Activated CD8-positive, alpha-beta memory T cell treated with anti-CD3 and anti-CD28 coated beads, Interleukin-2, amount 10 ng/mL, durations not matched to agents 7 days and 5 days (primary cell): ENCODE measurements at regions not wholly inside any gene's neighbourhood (a gene's known extent, or its start where the extent isn't known, plus 50 kb on each side); places are given as distances from the start of the nearest gene placed in this dataset.

Experiments
- ATAC-seq: fragments of 150-1000 bp; cut with Tn5 transposase; one replicate; pipeline ENCODE4 v1.10.0; 2021; ENCODE audit warnings: moderate library complexity
- CTCF ChIA-PET: fragments of 350-600 bp; sonication (Branson Sonifier 250); formaldehyde crosslinking; loops from one replicate; lab custom pipeline; 2021; ENCODE audit warnings: antibody characterized with exemption; lab: Charles Lee
- DNase-seq: peaks from one replicate; pipeline ENCODE4 v3.0.0-alpha.2; 2020
- H3K27ac Mint-ChIP-seq: one replicate; pipeline ENCODE4 v1.8.0; 2021; ENCODE audit warnings: mild to moderate bottlenecking, mixed read lengths
- H3K27me3 Mint-ChIP-seq: one replicate; pipeline ENCODE4 v1.8.0; 2021; ENCODE audit warnings: mixed read lengths
- H3K36me3 Mint-ChIP-seq: one replicate; pipeline ENCODE4 v1.8.0; 2021; ENCODE audit warnings: mild to moderate bottlenecking, mixed read lengths
- H3K4me1 Mint-ChIP-seq: one replicate; pipeline ENCODE4 v1.8.0; 2021; ENCODE audit warnings: mixed read lengths
- H3K4me3 Mint-ChIP-seq: one replicate; pipeline ENCODE4 v1.8.0; 2021; ENCODE audit warnings: mild to moderate bottlenecking, moderate library complexity, mixed read lengths
- H3K9me3 Mint-ChIP-seq: one replicate; pipeline ENCODE4 v1.8.0; 2022; ENCODE audit warnings: low read depth, mixed read lengths

DNA sequence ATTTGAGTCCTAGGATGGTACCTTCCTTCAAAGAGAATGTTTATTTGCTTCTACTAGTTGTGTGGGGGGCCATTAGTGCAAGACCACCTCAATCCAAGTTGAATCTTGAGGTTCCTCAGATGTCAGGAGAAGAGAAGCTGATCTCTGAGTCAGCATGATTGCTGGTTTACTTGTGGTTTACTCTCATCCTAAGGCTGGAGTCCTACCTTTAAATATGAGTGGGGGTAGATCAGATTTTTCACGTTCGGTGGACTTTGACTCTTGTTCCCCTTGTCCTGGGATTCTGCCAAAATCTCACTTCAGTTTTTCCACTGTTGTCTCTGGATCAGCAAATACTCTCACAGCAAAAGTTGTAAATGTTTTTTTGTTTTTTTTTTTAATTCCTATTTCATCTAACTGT is 84.6 kb upstream of the F13A1 start:
- DNase-seq (no peak), ATAC-seq (no peak)
- CTCF ChIA-PET: no interaction called here
- Mint-ChIP-seq H3K36me3 (no peaks in the 10 kb centered on the region), H3K27ac (no peak overlapping the region), H3K4me1 (no peaks in the 10 kb centered on the region), H3K27me3 (peaks cover 18% of the 10 kb centered on the region), H3K4me3 (no peak overlapping the region), H3K9me3 (no peaks in the 10 kb centered on the region)

DNA sequence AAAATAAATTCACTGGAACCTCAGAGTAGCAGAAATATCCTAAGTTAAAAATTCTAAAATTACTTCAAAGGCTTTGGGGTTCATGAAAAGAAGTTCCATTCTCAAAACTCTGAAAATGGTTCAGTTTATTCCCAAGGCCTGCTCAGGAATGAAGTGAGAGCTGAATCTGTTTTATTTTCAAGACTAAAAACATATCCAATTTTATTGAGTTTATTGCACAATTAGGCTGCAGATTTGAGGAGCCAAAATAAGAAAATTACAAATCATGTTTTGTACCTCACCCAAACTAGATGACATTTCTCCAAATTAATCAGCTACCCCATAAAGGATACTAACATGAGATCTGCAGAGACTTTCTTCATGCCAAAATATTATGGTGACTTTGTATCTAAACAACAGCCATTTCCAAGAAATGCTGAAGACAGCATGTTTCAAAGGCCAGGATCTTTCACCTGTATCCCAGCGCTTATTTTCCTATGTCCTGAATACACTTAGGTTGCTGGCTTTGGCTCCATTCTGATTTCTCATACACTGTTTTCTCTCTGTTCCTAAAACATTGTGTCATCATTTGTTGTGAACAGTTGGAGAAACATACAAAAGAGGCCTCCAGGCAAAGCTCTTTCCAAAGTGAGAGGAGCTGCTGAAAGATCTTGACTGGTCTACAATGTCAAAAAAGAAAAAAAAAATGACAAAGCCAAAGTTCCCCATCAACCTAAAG is 85.7 kb upstream of the F13A1 start:
- H3K4me3 Mint-ChIP-seq: no peak overlapping the region
- no peaks in the 10 kb centered on the region for H3K36me3 Mint-ChIP-seq
- CTCF ChIA-PET: interaction anchor here (1.0 kb wide), 1 partner anchor 141 kb away, joined by 3 read pairs; no protein-coding TSS in a partner anchor
- DNase-seq: no peak
- H3K27ac Mint-ChIP-seq: no peak overlapping the region
- no peak for ATAC-seq
- peaks cover 17% of the 10 kb centered on the region for H3K27me3 Mint-ChIP-seq
- H3K9me3 Mint-ChIP-seq: no peaks in the 10 kb centered on the region
- no peaks in the 10 kb centered on the region for H3K4me1 Mint-ChIP-seq

DNA sequence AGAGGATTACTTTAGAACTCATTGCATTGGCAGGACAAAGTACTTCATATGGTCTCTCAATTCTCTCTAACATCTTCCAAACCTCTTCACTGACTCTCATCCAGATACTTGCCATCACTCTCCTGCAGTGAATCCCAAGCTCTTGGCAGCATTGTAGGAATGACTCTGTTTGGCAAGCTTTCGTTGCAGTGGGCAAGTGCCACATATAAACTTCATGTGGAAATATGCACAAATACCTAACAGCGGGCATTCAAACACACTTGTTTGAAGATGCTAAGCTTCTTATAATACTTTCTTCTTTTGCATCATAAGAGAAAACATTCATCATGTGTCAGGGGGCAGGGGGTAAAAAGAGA is 86.2 kb upstream of the F13A1 start:
- H3K9me3 Mint-ChIP-seq: no peaks in the 10 kb centered on the region
- no peak for DNase-seq
- H3K4me3 Mint-ChIP-seq: no peak overlapping the region
- no peak for ATAC-seq
- H3K27ac Mint-ChIP-seq: no peak overlapping the region
- H3K27me3 Mint-ChIP-seq: peaks cover 15% of the 10 kb centered on the region
- CTCF ChIA-PET: interaction anchor here (1.0 kb wide), 1 partner anchor 140 kb away, joined by 3 read pairs; no protein-coding TSS in a partner anchor
- H3K4me1 Mint-ChIP-seq: no peaks in the 10 kb centered on the region
- no peaks in the 10 kb centered on the region for H3K36me3 Mint-ChIP-seq

GRCh38 chr6:6407071-6407741 is 86.7 kb upstream of the F13A1 start:
- Mint-ChIP-seq H3K4me3 (no peak overlapping the region), H3K27ac (no peak overlapping the region), H3K27me3 (peaks cover 11% of the 10 kb centered on the region), H3K36me3 (no peaks in the 10 kb centered on the region), H3K4me1 (no peaks in the 10 kb centered on the region), H3K9me3 (no peaks in the 10 kb centered on the region)
- ATAC-seq (no peak), DNase-seq (no peak)
- CTCF ChIA-PET: interaction anchor here (1.0 kb wide), 1 partner anchor 140 kb away, joined by 3 read pairs; no protein-coding TSS in a partner anchor

GRCh38 chr6:6409397-6410030 is 89.1 kb upstream of the F13A1 start:
- Mint-ChIP-seq H3K9me3 (no peaks in the 10 kb centered on the region), H3K4me1 (no peaks in the 10 kb centered on the region), H3K36me3 (no peaks in the 10 kb centered on the region), H3K27ac (no peak overlapping the region), H3K27me3 (peaks cover 13% of the 10 kb centered on the region), H3K4me3 (no peak overlapping the region)
- CTCF ChIA-PET: no interaction called here
- no peak for ATAC-seq
- no peak for DNase-seq

- Mint-ChIP-seq H3K36me3 (no peaks in the 10 kb centered on the region), H3K4me3 (no peak overlapping the region), H3K9me3 (no peaks in the 10 kb centered on the region), H3K27ac (no peak overlapping the region), H3K4me1 (no peaks in the 10 kb centered on the region), H3K27me3 (peaks cover 13% of the 10 kb centered on the region)
- DNase-seq (no peak), ATAC-seq (no peak)
- CTCF ChIA-PET: no interaction called here
These were observed 90.7 kb upstream of the F13A1 start for GRCh38 chr6:6411115-6411514.

- CTCF ChIA-PET: no interaction called here
- Mint-ChIP-seq H3K4me1 (no peaks in the 10 kb centered on the region), H3K36me3 (no peaks in the 10 kb centered on the region), H3K27me3 (peaks cover 13% of the 10 kb centered on the region), H3K9me3 (no peaks in the 10 kb centered on the region), H3K27ac (no peak overlapping the region), H3K4me3 (no peak overlapping the region)
- no peak for ATAC-seq
- no peak for DNase-seq
These were observed 91.8 kb upstream of the F13A1 start for GRCh38 chr6:6412221-6412620.

GRCh38 chr6:6412700-6413099 is 92.2 kb upstream of the F13A1 start:
- no peaks in the 10 kb centered on the region for H3K36me3 Mint-ChIP-seq
- H3K27me3 Mint-ChIP-seq: peaks cover 13% of the 10 kb centered on the region
- DNase-seq (no peak), ATAC-seq (no peak)
- CTCF ChIA-PET: no interaction called here
- no peak overlapping the region for H3K4me3 Mint-ChIP-seq
- H3K27ac Mint-ChIP-seq: no peak overlapping the region
- H3K9me3 Mint-ChIP-seq: no peaks in the 10 kb centered on the region
- no peaks in the 10 kb centered on the region for H3K4me1 Mint-ChIP-seq

DNA sequence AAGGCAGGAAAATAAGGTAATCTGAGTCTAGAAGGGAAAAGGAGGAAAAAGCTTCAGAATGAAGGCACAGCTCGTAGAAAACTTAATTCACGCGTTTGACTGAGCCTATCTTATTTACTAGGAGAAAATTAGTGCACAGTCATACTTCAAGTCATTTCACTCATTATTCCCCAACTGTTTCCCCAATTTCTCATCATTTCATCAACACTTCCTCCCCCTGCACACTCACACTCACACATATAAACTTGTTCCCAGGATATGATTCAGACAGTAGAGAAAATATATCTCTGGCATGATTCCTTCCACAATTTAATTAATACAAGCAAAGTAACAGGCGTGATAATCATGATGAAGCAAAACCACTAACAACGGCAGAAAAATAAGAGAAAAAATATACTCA is 94.5 kb upstream of the F13A1 start:
- Mint-ChIP-seq H3K4me1 (no peaks in the 10 kb centered on the region), H3K9me3 (no peaks in the 10 kb centered on the region), H3K36me3 (no peaks in the 10 kb centered on the region), H3K4me3 (no peak overlapping the region), H3K27me3 (peaks cover 9% of the 10 kb centered on the region), H3K27ac (no peak overlapping the region)
- DNase-seq (no peak), ATAC-seq (no peak)
- CTCF ChIA-PET: no interaction called here

GRCh38 chr6:6417475-6417874 is 97.0 kb upstream of the F13A1 start:
- Mint-ChIP-seq H3K4me3 (no peak overlapping the region), H3K4me1 (no peaks in the 10 kb centered on the region), H3K9me3 (no peaks in the 10 kb centered on the region), H3K27me3 (peaks cover 6% of the 10 kb centered on the region), H3K36me3 (no peaks in the 10 kb centered on the region), H3K27ac (no peak overlapping the region)
- no peak for ATAC-seq
- CTCF ChIA-PET: no interaction called here
- no peak for DNase-seq

- Mint-ChIP-seq H3K36me3 (no peaks in the 10 kb centered on the region), H3K9me3 (no peaks in the 10 kb centered on the region), H3K27me3 (peaks cover 4% of the 10 kb centered on the region), H3K4me1 (no peaks in the 10 kb centered on the region), H3K27ac (no peak overlapping the region), H3K4me3 (no peak overlapping the region)
- DNase-seq (no peak), ATAC-seq (no peak)
- CTCF ChIA-PET: no interaction called here
These were observed 98.0 kb upstream of the F13A1 start for GRCh38 chr6:6418421-6418820.

DNA sequence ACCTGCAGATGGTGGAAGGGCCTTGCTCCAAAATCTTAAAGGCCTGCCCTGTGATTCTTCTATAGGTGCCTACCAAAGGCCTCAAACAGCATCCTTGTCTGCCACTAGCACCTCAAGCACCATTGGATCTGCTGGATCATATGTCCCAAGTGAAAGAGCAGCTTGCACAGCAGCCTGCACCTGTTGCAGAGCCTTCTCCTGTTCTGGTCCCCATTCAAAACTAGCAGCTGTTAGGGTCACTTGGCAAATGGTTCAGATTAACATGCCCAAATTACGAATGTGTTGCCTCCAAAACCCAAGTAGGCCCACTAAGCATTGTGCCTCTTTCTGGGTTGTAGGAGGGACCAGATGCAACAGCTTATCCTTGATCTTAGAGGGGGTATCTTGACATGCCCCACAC is 99.6 kb upstream of the F13A1 start:
- H3K27me3 Mint-ChIP-seq: peaks cover 16% of the 10 kb centered on the region
- no peaks in the 10 kb centered on the region for H3K36me3 Mint-ChIP-seq
- no peak overlapping the region for H3K27ac Mint-ChIP-seq
- H3K4me3 Mint-ChIP-seq: no peak overlapping the region
- no peaks in the 10 kb centered on the region for H3K4me1 Mint-ChIP-seq
- H3K9me3 Mint-ChIP-seq: no peaks in the 10 kb centered on the region
- DNase-seq (no peak), ATAC-seq (no peak)
- CTCF ChIA-PET: no interaction called here

DNA sequence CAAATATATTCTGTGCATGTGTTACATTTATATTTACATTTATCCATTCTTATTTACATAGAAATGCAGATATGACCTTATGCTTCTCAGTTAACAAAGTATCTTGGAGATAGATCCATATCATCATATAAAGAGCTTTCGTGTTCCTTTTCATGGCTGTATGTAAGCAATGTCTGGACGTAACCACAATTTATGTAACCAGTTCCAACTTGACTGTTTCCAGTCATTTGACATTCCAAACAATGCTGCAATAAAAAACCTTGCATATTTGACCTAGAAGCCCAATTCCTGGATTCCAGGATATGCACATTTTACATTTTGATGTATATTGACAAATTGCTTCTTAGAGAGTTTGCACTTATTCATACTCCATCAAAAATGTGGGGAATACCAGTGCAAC is 113.7 kb upstream of the F13A1 start:
- no peak for ATAC-seq
- Mint-ChIP-seq H3K36me3 (no peaks in the 10 kb centered on the region), H3K27me3 (peaks cover 5% of the 10 kb centered on the region), H3K4me1 (no peaks in the 10 kb centered on the region), H3K9me3 (no peaks in the 10 kb centered on the region), H3K27ac (no peak overlapping the region), H3K4me3 (no peak overlapping the region)
- CTCF ChIA-PET: no interaction called here
- DNase-seq: no peak

- H3K36me3 Mint-ChIP-seq: no peaks in the 10 kb centered on the region
- ATAC-seq: no peak
- H3K4me1 Mint-ChIP-seq: no peaks in the 10 kb centered on the region
- DNase-seq: no peak
- CTCF ChIA-PET: interaction anchor here (1.1 kb wide), 1 partner anchor 11 kb away, joined by 3 read pairs; no protein-coding TSS in a partner anchor
- H3K27me3 Mint-ChIP-seq: peaks cover 5% of the 10 kb centered on the region
- no peak overlapping the region for H3K4me3 Mint-ChIP-seq
- no peak overlapping the region for H3K27ac Mint-ChIP-seq
- no peaks in the 10 kb centered on the region for H3K9me3 Mint-ChIP-seq
These were observed 114.3 kb upstream of the F13A1 start for GRCh38 chr6:6434723-6435122.
